HG03045 (cell line): ENCODE measurements at regions not wholly inside any gene's neighbourhood (a gene's known extent, or its start where the extent isn't known, plus 50 kb on each side); places are given as distances from the start of the nearest gene placed in this dataset.
"Not testable (repeated sequence)": the region's sequence is repeated elsewhere in the genome, so short reads cannot be mapped to it uniquely, and the experiment has no call there.

ENCODE experiments used
- ATAC-seq: cut with Tn5 transposase; IDR thresholded peaks from one replicate; pipeline ENCODE4 v1.9.1; 2021; ENCODE audit warnings: mild to moderate bottlenecking, moderate library complexity; ENCODE audit not compliant: unreplicated experiment

GRCh38 chr2:62412347-62412742, 93.7 kb downstream of the TMEM17 start:
- no peak for ATAC-seq

- ATAC-seq, result no peak
Measured at GRCh38 chr2:62410926-62411456, 95.0 kb downstream of the TMEM17 start.

GRCh38 chr2:62410015-62410453, 96.0 kb downstream of the TMEM17 start:
- no peak for ATAC-seq

GRCh38 chr2:62409442-62409841, 96.6 kb downstream of the TMEM17 start:
- no peak for ATAC-seq

- no peak for ATAC-seq
Measured at GRCh38 chr2:62408241-62408677, 97.7 kb downstream of the TMEM17 start.

GRCh38 chr2:62407838-62408237, 98.2 kb downstream of the TMEM17 start:
- ATAC-seq, result no peak

- ATAC-seq, result no peak
Measured at GRCh38 chr2:62407401-62407800, 98.6 kb downstream of the TMEM17 start.

GRCh38 chr2:62406573-62407043, 99.4 kb downstream of the TMEM17 start:
- ATAC-seq, result no peak

- ATAC-seq, result no peak
Measured at GRCh38 chr2:62404913-62405312, 101.1 kb downstream of the TMEM17 start.

- ATAC-seq, result no peak
Measured at GRCh38 chr2:62402156-62402555, 103.8 kb downstream of the TMEM17 start.

GRCh38 chr2:62398356-62398755, 107.6 kb downstream of the TMEM17 start:
- no peak for ATAC-seq

GRCh38 chr2:62396880-62397279, 109.1 kb downstream of the TMEM17 start:
- ATAC-seq, result no peak

- ATAC-seq, result no peak
Measured at GRCh38 chr2:62393293-62393692, 112.7 kb downstream of the TMEM17 start.

GRCh38 chr2:62391696-62392095, 114.3 kb downstream of the TMEM17 start:
- no peak for ATAC-seq

GRCh38 chr2:62386378-62386777, 119.6 kb downstream of the TMEM17 start:
- not testable (repeated sequence) for ATAC-seq

GRCh38 chr2:62383846-62384245, 122.1 kb downstream of the TMEM17 start:
- no peak for ATAC-seq

GRCh38 chr2:62382757-62383156, 123.2 kb downstream of the TMEM17 start:
- no peak for ATAC-seq

GRCh38 chr2:62382122-62382521, 123.9 kb downstream of the TMEM17 start:
- ATAC-seq, result no peak

- no peak for ATAC-seq
Measured at GRCh38 chr2:62381656-62382055, 124.3 kb downstream of the TMEM17 start.

- ATAC-seq, result no peak
Measured at GRCh38 chr2:62379566-62379965, 126.4 kb downstream of the TMEM17 start.

GRCh38 chr2:62375113-62375420, 130.9 kb downstream of the TMEM17 start:
- no peak for ATAC-seq

- no peak for ATAC-seq
Measured at GRCh38 chr2:62374301-62375112, 131.5 kb downstream of the TMEM17 start.

GRCh38 chr2:62372824-62373223, 133.2 kb downstream of the TMEM17 start:
- no peak for ATAC-seq
